GM18502 (cell line): ENCODE measurements at regions not wholly inside any gene's neighbourhood (a gene's known extent, or its start where the extent isn't known, plus 50 kb on each side); places are given as distances from the start of the nearest gene placed in this dataset.

ENCODE experiments used
- ATAC-seq: cut with Tn5 transposase; IDR thresholded peaks from one replicate; pipeline ENCODE4 v1.9.1; 2021; ENCODE audit warnings: mild to moderate bottlenecking; ENCODE audit not compliant: unreplicated experiment, poor library complexity

GRCh38 chr4:152044331-152045036 lies 283.7 kb upstream of the GATB start:
- no peak for ATAC-seq

- no peak for ATAC-seq
These were observed 280.5 kb upstream of the GATB start for GRCh38 chr4:152041295-152041694.

GRCh38 chr4:152039691-152040090 lies 278.9 kb upstream of the GATB start:
- no peak for ATAC-seq

GRCh38 chr4:152039023-152039481 lies 278.2 kb upstream of the GATB start:
- no peak for ATAC-seq

- ATAC-seq, result no peak
These were observed 277.4 kb upstream of the GATB start for GRCh38 chr4:152038238-152038637.

GRCh38 chr4:152037435-152037834 lies 276.6 kb upstream of the GATB start:
- no peak for ATAC-seq

GRCh38 chr4:152033621-152034020 lies 272.8 kb upstream of the GATB start:
- no peak for ATAC-seq

GRCh38 chr4:152032722-152033131 lies 271.9 kb upstream of the GATB start:
- ATAC-seq, result no peak

- ATAC-seq, result no peak
These were observed 268.8 kb upstream of the GATB start for GRCh38 chr4:152029631-152030030.

- no peak for ATAC-seq
These were observed 267.3 kb upstream of the GATB start for GRCh38 chr4:152028131-152028530.

GRCh38 chr4:152024881-152025280 lies 264.1 kb upstream of the GATB start:
- ATAC-seq, result no peak

GRCh38 chr4:152023674-152024073 lies 262.9 kb upstream of the GATB start:
- ATAC-seq, result no peak

- ATAC-seq, result no peak
These were observed 261.7 kb upstream of the GATB start for GRCh38 chr4:152022543-152022942.

- ATAC-seq, result no peak
These were observed 261.1 kb upstream of the GATB start for GRCh38 chr4:152021788-152022438.

- no peak for ATAC-seq
These were observed 259.3 kb upstream of the GATB start for GRCh38 chr4:152020073-152020472.

- ATAC-seq, result no peak
These were observed 255.5 kb upstream of the GATB start for GRCh38 chr4:152016303-152016620.

- no peak for ATAC-seq
These were observed 254.9 kb upstream of the GATB start for GRCh38 chr4:152015597-152016302.

GRCh38 chr4:152014280-152014679 lies 253.5 kb upstream of the GATB start:
- ATAC-seq, result peak; percentile 97

GRCh38 chr4:152011469-152011868 lies 250.7 kb upstream of the GATB start:
- no peak for ATAC-seq

GRCh38 chr4:152010710-152011079 lies 249.9 kb upstream of the GATB start:
- no peak for ATAC-seq

GRCh38 chr4:152009983-152010709 lies 249.3 kb upstream of the GATB start:
- ATAC-seq, result no peak
